IMR-90 (cell line): ENCODE measurements at regions not wholly inside any gene's neighbourhood (a gene's known extent, or its start where the extent isn't known, plus 50 kb on each side); places are given as distances from the start of the nearest gene placed in this dataset.

Experiments used
- BHLHE40 ChIP-seq: fragments of 150-350 bp; IDR thresholded peaks from 2 replicates; pipeline ENCODE4 v1.6.1; 2016; ENCODE audit warnings: mild to moderate bottlenecking, low read depth, low read length
- CEBPB ChIP-seq: IDR thresholded peaks from 2 replicates; pipeline ENCODE4 v1.6.1; 2012; ENCODE audit warnings: low read depth, low read length, improper control_type of control experiment
- FOS ChIP-seq: fragments of 150-350 bp; IDR thresholded peaks from 2 replicates; pipeline ENCODE4 v1.6.1; 2016; ENCODE audit warnings: low read depth, low read length
- MAFK ChIP-seq: IDR thresholded peaks from 2 replicates; pipeline ENCODE4 v1.6.1; 2012; ENCODE audit warnings: low read depth, low read length, improper control_type of control experiment
- MAZ ChIP-seq: IDR thresholded peaks from 2 replicates; pipeline ENCODE4 v1.6.1; 2012; ENCODE audit warnings: low read depth, mild to moderate bottlenecking, low read length, improper control_type of control experiment, moderate library complexity, borderline replicate concordance
- MXI1 ChIP-seq: IDR thresholded peaks from 2 replicates; pipeline ENCODE4 v1.6.1; 2012; ENCODE audit warnings: low read depth, mild to moderate bottlenecking, low read length, moderate library complexity, borderline replicate concordance
- POLR2A ChIP-seq: IDR thresholded peaks from 2 replicates; pipeline ENCODE4 v1.6.1; 2012; ENCODE audit warnings: mild to moderate bottlenecking, low read depth, low read length
- RAD21 ChIP-seq: IDR thresholded peaks from 2 replicates; pipeline ENCODE4 v1.6.1; 2012; ENCODE audit warnings: low read length, improper control_type of control experiment
- RCOR1 ChIP-seq: IDR thresholded peaks from 2 replicates; pipeline ENCODE4 v1.6.1; 2012; ENCODE audit warnings: mild to moderate bottlenecking, low read length, improper control_type of control experiment; ENCODE audit not compliant: insufficient replicate concordance
- RFX5 ChIP-seq: IDR thresholded peaks from 2 replicates; pipeline ENCODE4 v1.8.0; 2012; ENCODE audit warnings: low read depth, mild to moderate bottlenecking, low read length, moderate library complexity
- SMC3 ChIP-seq: fragments of 150-350 bp; IDR thresholded peaks from 2 replicates; pipeline ENCODE4 v1.6.1; 2016; ENCODE audit warnings: low read depth, mild to moderate bottlenecking, antibody characterized with exemption, low read length, moderate library complexity
- TF ChIP-seq, protein P1 (sequence below): conservative IDR thresholded peaks from 2 replicates; pipeline ENCODE4 v1.5.1; 2012; ENCODE audit warnings: mild to moderate bottlenecking, low read depth, low read length, improper control_type of control experiment
- TF ChIP-seq, protein P2 (sequence below): fragments of 150-350 bp; IDR thresholded peaks from 2 replicates; pipeline ENCODE4 v1.6.1; 2017; ENCODE audit warnings: mild to moderate bottlenecking, antibody characterized with exemption, low read length, low read depth
- TF ChIP-seq, protein P3 (sequence below): fragments of 150-350 bp; IDR thresholded peaks from 2 replicates; pipeline ENCODE4 v1.6.1; 2016; ENCODE audit warnings: low read depth, mild to moderate bottlenecking, low read length, moderate library complexity, borderline replicate concordance

DNA sequence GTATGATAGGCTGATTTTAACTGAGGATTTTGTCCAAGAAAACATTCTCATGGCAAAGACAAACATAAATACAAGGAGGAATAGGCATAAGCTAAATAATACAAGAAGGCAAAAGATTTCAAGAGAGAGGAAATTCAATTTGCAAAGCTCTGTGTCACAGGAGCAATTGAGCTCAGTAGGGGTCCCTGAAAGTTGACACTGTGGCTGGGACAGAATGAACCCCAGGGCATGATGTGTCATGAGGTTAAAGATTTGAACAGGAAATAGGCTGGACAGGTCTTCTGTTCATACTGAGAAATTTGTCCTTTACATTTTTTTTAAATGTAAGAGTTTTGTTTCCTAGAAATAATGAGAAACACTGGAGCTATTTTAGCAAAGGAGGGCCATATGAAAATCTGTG is 555.4 kb upstream of the NEGR1 start:
- TF ChIP-seq CEBPB: no peak
- TF ChIP-seq, protein P1, sequence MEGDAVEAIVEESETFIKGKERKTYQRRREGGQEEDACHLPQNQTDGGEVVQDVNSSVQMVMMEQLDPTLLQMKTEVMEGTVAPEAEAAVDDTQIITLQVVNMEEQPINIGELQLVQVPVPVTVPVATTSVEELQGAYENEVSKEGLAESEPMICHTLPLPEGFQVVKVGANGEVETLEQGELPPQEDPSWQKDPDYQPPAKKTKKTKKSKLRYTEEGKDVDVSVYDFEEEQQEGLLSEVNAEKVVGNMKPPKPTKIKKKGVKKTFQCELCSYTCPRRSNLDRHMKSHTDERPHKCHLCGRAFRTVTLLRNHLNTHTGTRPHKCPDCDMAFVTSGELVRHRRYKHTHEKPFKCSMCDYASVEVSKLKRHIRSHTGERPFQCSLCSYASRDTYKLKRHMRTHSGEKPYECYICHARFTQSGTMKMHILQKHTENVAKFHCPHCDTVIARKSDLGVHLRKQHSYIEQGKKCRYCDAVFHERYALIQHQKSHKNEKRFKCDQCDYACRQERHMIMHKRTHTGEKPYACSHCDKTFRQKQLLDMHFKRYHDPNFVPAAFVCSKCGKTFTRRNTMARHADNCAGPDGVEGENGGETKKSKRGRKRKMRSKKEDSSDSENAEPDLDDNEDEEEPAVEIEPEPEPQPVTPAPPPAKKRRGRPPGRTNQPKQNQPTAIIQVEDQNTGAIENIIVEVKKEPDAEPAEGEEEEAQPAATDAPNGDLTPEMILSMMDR: no peak
- no peak for TF ChIP-seq MAFK
- TF ChIP-seq, protein P2, sequence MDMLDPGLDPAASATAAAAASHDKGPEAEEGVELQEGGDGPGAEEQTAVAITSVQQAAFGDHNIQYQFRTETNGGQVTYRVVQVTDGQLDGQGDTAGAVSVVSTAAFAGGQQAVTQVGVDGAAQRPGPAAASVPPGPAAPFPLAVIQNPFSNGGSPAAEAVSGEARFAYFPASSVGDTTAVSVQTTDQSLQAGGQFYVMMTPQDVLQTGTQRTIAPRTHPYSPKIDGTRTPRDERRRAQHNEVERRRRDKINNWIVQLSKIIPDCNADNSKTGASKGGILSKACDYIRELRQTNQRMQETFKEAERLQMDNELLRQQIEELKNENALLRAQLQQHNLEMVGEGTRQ: no peak
- no peak for TF ChIP-seq RCOR1
- TF ChIP-seq, protein P3, sequence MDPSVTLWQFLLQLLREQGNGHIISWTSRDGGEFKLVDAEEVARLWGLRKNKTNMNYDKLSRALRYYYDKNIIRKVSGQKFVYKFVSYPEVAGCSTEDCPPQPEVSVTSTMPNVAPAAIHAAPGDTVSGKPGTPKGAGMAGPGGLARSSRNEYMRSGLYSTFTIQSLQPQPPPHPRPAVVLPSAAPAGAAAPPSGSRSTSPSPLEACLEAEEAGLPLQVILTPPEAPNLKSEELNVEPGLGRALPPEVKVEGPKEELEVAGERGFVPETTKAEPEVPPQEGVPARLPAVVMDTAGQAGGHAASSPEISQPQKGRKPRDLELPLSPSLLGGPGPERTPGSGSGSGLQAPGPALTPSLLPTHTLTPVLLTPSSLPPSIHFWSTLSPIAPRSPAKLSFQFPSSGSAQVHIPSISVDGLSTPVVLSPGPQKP: no peak
- TF ChIP-seq SMC3: no peak
- no peak for TF ChIP-seq MXI1
- no peak for TF ChIP-seq RFX5
- TF ChIP-seq POLR2A: no peak
- no peak for TF ChIP-seq BHLHE40
- TF ChIP-seq FOS: no peak
- TF ChIP-seq RAD21: no peak
- TF ChIP-seq MAZ: no peak
